HG02588 (cell line): ENCODE measurements at regions not wholly inside any gene's neighbourhood (a gene's known extent, or its start where the extent isn't known, plus 50 kb on each side); places are given as distances from the start of the nearest gene placed in this dataset.
"Not testable (repeated sequence)": the region's sequence is repeated elsewhere in the genome, so short reads cannot be mapped to it uniquely, and the experiment has no call there.

Source experiments
- ATAC-seq: cut with Tn5 transposase; IDR thresholded peaks from one replicate; pipeline ENCODE4 v1.9.1; 2021; ENCODE audit warnings: mild to moderate bottlenecking, moderate library complexity; ENCODE audit not compliant: unreplicated experiment

- ATAC-seq = no peak
Measured at GRCh38 chr16:17945080-17945601, 391.4 kb downstream of the NPIPA8 start.

- no peak for ATAC-seq
Measured at GRCh38 chr16:17944345-17944744, 392.2 kb downstream of the NPIPA8 start.

GRCh38 chr16:17942067-17942466 is 394.5 kb downstream of the NPIPA8 start:
- ATAC-seq = no peak

GRCh38 chr16:17940584-17941364 is 395.8 kb downstream of the NPIPA8 start:
- no peak for ATAC-seq

GRCh38 chr16:17939723-17940122 is 396.8 kb downstream of the NPIPA8 start:
- no peak for ATAC-seq

- no peak for ATAC-seq
Measured at GRCh38 chr16:17939122-17939536, 397.4 kb downstream of the NPIPA8 start.

- no peak for ATAC-seq
Measured at GRCh38 chr16:17938546-17938945, 398.0 kb downstream of the NPIPA8 start.

- no peak for ATAC-seq
Measured at GRCh38 chr16:17936766-17937402, 399.7 kb downstream of the NPIPA8 start.

- ATAC-seq = no peak
Measured at GRCh38 chr16:17930280-17930679, 406.3 kb downstream of the NPIPA8 start.

GRCh38 chr16:17926866-17927399 is 409.6 kb downstream of the NPIPA8 start:
- ATAC-seq = no peak

GRCh38 chr16:17926461-17926860 is 410.1 kb downstream of the NPIPA8 start:
- no peak for ATAC-seq

- no peak for ATAC-seq
Measured at GRCh38 chr16:17925761-17926160, 410.8 kb downstream of the NPIPA8 start.

GRCh38 chr16:17921357-17921978 is 415.1 kb downstream of the NPIPA8 start:
- ATAC-seq = no peak

- ATAC-seq = no peak
Measured at GRCh38 chr16:17917316-17918019, 419.1 kb downstream of the NPIPA8 start.

GRCh38 chr16:17915791-17916190 is 420.7 kb downstream of the NPIPA8 start:
- no peak for ATAC-seq

- no peak for ATAC-seq
Measured at GRCh38 chr16:17914168-17914567, 422.4 kb downstream of the NPIPA8 start.

GRCh38 chr16:17911578-17911977 is 425.0 kb downstream of the NPIPA8 start:
- not testable (repeated sequence) for ATAC-seq

GRCh38 chr16:17906626-17907025 is 429.9 kb downstream of the NPIPA8 start:
- not testable (repeated sequence) for ATAC-seq

GRCh38 chr16:17901309-17901708 is 430.5 kb upstream of the XYLT1 start:
- ATAC-seq = no peak

GRCh38 chr16:17899141-17899540 is 428.4 kb upstream of the XYLT1 start:
- no peak for ATAC-seq

GRCh38 chr16:17887963-17888362 is 417.2 kb upstream of the XYLT1 start:
- no peak for ATAC-seq
